Activated T-cell treated with anti-CD3 and anti-CD28 coated beads for 48 hours (primary cell): ENCODE measurements at regions not wholly inside any gene's neighbourhood (a gene's known extent, or its start where the extent isn't known, plus 50 kb on each side); places are given as distances from the start of the nearest gene placed in this dataset.

Experiments used
- DNase-seq: peaks from one replicate; pipeline ENCODE4 v3.0.0-alpha.2; 2020; ENCODE audit warnings: low read depth

- DNase-seq: no peak
Observed at GRCh38 chr22:48593551-48593950, 1234.1 kb downstream of the BRD1 start.

DNA sequence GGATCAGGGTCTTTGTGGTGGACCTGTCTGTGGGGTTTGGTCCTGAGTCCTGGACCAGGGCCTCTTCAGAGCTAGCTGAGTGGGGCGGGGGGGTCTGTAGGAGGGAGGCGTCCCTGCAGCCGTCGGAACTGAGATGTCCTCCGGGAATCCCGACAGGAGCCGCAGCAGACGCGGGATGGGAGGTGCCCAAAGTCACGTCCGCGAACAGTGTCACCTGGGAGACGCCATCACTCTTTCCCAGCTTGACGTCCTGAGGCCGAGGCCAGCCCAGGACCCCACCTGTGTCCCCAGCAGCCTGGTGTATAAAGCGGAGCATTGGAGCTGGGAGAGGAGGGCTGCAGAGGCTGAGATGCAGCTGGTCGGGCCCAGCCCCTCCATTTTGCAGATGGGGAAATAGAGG is 1234.7 kb downstream of the BRD1 start:
- DNase-seq: no peak

GRCh38 chr22:48592488-48592887 is 1235.2 kb downstream of the BRD1 start:
- no peak for DNase-seq

DNA sequence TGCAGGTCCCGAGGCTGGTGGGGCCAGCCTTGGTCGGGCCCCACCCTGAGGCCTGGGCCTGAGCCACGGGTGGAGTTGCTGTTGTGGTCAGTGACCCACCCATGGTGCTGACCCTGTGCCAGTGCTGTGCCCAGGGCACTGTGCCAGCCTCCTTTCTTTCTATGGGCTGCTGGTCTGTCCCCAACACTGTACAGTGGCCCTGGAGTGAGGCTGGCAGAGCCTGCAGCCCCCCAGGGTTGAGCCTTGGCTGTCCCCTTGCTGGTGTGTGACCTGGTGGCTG is 1235.7 kb downstream of the BRD1 start:
- no peak for DNase-seq

- DNase-seq: no peak
Observed at GRCh38 chr22:48591286-48592065, 1236.2 kb downstream of the BRD1 start.

DNA sequence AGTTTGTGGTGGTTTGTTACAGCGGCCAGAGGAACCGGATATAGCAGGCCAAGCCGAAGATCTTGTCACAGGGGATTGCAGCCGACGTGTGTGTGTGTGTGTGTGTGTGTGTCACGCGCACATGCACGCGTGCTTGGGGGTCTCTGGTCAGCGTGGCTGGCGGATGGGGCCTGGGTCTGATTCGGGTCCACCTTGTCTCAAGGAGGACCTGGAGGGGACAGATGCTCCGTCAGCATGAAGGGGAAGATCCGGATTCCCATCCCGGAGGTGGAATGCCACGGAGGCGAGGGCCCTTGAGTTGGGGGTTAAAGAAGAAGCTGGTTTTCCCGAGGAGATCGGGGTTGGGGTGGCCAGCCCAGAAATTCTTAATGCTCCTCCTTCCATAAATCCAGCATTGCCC is 1237.8 kb downstream of the BRD1 start:
- no peak for DNase-seq

DNA sequence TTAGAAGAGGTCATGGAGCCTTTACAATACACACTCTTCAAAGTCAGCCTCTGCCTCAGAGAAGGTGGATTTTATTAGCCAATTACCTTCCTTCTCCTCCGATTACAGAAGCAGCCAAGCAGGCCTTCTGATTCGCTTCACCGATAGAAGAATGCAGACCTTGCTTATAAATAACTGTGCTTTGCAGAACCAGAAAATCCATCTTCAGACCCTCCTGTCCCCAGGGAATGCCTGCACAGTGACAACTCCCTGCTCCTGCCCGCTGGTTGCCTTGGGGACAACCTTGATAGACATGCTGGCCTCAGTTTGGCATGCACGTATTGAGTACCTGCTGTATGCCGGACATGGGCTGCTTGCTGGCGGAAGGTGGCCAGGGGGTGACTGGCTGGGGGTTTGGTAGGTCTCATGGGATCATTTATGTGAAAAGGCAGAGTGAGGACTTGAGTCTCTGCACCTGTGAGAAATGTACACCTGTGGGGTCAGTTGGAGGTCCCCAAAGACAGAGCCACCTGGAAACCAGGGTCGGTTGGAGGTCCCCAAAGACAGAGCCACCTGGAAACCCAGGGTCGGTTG is 1238.7 kb downstream of the BRD1 start:
- no peak for DNase-seq

DNA sequence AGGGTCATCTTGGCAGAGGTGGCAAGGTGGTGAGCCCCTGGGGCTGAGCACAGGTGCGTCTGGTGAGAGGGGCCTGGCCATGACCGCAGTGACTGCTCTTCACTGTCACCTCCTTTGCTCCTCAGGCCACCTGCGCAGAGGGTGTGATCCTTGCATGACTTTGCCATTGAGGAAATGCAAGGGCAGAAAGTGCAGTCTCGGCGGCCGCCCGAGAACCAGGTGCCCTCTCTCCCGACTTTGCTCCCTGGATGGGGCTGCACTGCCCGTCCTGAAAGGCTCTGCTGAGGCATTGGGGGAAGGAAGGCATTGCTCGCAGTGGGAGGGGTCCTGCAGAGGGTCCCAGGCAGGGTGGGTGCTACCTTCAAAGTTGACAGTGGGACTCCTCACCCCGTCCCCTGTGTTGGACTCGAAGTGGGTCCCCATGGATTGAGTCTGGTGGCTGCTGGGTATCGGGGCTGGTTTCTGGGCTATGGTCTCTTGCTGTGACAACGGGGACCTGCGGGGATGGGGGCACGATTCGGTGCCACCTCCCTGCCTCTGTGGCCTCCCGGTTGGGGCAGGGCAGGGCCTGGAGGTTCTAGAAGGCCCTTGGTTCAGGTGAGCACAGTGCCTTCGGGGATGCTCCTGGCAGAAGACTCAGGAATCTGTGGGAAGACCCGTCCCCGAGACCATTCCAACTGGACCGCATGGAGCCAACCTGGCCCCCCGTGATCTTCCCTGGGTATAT is 1239.4 kb downstream of the BRD1 start:
- no peak for DNase-seq

- no peak for DNase-seq
Observed at GRCh38 chr22:48587236-48587865, 1240.3 kb downstream of the BRD1 start.

DNA sequence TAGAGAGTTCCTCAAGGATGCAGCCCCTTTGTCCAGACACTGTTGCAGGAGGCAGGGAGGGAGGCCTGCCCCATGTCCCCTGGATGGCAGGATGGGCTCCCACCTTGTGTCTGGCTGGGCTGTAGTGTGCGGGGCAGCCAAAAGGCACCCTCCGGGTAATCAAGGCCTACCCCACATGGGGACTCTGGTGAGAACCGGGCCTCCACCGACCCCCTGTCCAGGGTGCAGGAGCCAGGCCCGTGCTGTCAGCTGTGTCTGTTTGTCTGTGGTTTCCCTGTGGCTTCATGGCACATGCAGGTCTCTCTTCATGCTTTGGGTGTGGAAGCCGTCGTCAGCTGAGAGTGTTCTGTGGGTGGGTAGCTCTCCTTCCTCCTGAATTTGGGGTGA is 1240.9 kb downstream of the BRD1 start:
- no peak for DNase-seq

- no peak for DNase-seq
Observed at GRCh38 chr22:48585916-48586798, 1241.5 kb downstream of the BRD1 start.

DNA sequence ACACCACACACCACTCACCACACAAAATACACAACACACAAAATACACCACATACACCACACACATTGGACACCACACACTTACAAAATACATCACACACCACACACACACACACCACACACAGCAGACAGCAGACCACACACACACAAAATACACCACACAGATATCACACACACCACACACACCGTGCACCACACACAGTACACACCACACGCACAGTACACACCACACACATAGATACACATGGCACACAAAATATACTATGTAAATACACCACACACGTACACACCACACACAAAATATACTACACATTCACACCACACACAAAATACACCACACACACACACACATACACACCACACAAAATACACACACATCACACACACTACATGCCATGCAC is 1243.5 kb downstream of the BRD1 start:
- DNase-seq: no peak

DNA sequence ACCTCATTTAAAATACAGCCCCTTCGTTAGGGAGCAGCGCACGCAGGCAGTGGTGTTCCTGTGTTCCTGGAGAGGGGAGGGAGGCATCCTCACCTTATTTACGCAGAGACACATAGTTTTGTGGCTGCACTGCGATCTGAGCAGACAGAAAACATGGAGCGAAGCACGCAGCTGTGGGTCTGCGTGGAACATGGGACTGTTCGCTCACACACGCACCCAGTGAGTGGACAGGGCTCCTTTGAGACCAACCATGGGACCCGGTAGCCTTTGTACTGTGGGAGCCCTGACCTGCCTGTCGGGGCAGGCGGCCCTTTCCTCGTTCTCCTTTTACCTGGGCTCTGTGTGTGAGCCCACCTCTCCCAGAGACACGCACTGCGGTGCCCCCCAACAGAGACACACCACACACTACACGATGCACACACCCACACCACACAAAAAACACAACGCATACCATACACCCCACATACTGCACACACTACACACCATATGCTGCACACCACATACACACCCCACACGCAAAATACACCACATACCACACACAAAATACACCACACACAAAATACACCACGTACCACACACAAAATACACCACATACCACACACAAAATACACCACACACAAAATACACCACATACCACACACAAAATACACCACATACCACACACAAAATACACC is 1245.7 kb downstream of the BRD1 start:
- no peak for DNase-seq

DNA sequence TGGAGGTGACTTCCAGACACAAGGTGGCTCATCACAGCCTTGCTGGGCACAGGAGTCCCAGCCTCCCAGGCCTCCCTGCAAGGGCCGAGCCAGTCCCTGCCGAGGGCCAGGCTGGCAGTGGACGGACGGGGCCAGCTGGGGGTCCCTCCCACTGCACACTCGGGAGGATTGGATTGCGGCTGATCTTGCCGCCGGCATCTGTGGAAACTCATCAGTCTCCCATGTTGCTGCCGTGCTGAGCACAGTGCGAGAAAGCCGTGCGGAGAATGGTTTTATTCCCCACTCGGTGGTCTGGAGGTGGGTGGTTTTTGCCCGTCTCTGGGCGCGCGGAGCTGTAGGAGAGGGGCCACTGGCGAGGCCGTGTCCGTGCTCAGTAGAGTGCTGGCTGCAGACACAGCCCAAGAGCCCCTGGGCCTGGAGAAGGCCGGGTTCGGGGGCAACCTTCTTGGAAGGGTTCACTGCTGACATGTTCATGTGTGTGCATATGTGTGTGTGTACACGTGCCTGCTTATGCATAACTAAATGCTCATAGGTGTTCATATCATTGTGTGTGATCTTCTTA is 1246.4 kb downstream of the BRD1 start:
- DNase-seq: no peak

DNA sequence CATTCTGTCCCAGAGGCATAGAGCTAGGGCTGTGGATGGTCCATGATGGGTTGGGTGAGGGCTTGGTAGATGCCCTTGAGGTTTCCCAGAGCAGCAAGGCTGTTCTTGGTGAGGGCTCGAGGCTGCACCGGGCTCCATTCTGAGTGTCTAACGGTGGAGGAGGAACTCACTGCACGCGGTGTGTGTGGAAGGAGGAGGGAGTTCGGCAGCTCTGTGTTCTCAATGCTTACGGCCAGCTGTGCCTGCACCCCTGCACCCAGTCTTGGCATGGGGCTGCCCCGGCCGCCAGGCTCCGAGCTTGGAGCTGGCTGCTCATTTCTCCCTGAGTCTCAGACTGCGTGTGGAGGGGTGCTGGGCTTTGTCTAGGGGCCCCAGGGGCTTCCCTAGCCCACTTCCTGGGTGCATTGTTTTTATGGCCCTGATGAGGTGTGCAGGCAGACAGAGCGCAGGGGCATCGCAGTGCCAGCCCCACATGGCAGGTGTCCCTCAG is 1247.1 kb downstream of the BRD1 start:
- DNase-seq: no peak

GRCh38 chr22:48579928-48580309 is 1247.8 kb downstream of the BRD1 start:
- DNase-seq: no peak

DNA sequence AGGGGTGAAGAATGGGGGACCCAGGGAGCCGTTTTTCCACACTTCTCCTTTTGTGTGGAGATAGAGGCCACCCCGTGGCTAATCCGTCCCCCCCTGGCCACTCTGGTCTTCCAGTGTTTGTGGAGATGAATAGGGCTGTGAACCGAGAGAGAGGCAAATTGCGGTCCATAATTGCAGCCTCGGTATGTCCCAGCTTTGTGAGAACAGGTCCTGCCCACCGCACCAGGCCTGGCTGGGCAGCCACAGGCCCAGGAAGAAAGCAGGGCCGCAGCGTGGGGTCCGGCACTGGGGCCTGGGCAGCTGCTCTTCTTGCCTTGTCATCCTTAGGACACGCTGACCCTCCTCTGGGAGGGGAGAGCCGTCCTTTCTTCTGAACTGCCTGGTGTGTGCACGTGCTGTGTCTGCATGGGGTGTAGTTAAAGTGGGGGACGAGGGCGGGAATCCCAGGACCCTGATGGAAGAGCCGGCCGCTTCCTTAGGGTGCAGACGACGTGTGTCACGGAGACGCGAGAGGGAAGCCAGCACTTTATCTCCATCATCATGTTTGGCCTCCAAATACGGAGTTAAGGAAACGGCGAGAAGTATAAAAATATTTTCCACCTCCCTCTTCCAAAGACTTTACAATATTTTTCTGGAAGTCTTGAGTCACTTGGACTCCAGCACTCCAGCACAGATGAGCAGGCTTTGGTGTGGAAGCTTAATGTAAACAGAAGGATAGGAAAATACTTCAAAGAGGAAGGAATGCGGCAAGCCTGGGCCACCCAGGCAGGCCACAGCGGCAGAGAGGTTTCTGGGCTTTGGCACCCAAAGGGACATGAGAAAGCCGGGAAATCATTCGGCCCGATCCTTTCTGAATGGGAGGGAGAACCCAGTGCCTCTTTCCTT is 1248.4 kb downstream of the BRD1 start:
- DNase-seq: no peak

GRCh38 chr22:48578138-48579042 is 1249.3 kb downstream of the BRD1 start:
- DNase-seq: no peak

DNA sequence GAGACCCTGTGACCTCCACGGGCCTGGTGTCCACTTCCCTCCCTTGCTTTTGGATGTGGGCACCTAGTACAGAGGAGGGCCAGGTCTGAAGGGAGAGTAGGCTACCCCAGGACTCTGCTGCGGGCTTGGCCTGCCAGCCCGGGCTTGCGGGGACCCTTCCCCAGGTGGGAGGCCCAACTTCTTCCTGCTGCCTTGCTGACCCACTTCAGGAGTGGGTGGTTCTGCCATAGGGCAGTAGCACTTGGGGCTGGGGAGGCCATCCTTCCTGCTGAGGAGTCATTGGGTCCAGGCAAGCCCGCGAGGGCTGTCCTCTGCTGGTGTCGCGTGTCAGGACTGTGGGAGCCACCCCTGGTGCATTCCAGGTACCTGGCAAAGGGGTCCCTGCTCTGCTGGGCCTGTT is 1250.0 kb downstream of the BRD1 start:
- DNase-seq: no peak
